IPS DF 4.7 (cell line): ENCODE measurements at regions not wholly inside any gene's neighbourhood (a gene's known extent, or its start where the extent isn't known, plus 50 kb on each side); places are given as distances from the start of the nearest gene placed in this dataset.
"Not testable (repeated sequence)": the region's sequence is repeated elsewhere in the genome, so short reads cannot be mapped to it uniquely, and the experiment has no call there.

Experiments used
- DNase-seq: peaks from one replicate; pipeline ENCODE4 v3.0.0-alpha.2; 2013; ENCODE audit warnings: low spot score; ENCODE audit errors: extremely low read depth

DNA sequence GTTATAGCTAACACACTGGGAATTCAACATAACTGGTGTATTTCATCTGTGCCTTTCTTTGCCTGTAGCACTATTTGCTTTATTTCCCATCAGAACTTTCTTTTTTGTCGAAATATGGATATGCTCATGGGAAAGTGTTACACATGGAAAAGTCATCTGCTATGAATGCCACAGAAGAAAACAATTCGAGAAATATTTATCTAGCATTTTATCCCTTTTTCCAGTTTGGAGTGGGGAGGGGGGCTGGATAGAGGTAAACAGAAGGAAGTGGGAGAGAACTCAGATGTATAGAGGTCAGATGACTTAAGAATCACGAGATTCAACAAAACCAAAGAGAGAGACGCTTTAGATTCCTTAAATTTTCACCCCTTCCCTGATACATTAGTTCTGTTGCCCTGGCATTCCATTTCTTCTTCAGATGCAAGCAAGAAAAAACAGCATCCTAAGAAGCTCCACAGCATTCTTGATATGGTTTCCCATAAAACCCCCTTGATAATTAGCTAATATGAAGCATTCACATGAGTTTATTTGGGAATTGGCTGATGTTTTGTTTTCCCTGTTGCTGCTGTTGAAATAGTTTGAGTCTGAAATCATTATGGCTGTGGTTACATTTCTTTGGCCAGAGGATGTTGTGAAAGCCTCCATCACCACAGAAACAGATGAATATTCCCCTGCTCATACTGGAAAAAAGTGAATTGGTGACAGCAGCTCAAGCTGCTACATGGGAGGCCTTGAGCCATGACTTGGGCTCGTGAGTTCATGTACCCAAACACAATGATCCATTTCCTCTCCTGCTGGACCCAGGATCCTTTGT is 335.8 kb upstream of the DAB2 start:
- no peak for DNase-seq

DNA sequence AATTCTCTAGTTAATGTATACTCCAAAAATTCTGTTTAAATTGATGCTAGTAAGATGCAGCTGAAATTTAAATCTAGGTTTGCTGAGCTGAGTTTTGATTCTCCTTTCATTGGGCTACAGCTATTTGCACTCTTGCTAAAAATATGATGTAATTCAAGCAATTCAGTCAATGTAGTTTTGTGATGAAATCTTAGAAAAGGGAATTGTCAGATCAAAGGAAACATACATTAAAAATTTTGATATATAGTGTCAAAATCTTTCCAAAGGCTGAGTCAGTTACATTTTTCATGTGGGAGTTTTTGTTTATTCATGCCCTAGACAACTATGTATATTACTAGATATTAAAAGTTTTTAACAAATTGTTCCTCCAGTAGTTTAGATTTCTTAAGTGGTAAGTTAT is 334.9 kb upstream of the DAB2 start:
- DNase-seq = no peak

DNA sequence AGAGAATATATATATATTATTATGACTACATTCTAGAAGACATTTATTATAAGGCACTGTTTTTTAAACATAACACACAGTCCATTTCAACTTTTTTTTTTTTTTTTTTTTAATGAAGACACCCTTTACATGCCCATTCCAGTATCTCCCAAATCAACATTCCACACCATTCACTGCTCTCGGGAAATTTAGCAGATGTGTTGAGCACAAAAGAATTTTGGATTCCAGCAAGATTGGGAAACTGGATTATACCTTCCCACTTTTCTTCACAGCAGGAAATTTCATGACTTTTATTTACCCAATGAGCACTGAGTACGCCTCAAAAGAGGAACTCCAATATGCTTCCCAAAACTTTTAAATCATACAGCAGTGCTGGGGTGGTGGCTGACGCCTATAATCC is 333.6 kb upstream of the DAB2 start:
- DNase-seq = no peak

GRCh38 chr5:39757131-39757530 is 332.4 kb upstream of the DAB2 start:
- no peak for DNase-seq

DNA sequence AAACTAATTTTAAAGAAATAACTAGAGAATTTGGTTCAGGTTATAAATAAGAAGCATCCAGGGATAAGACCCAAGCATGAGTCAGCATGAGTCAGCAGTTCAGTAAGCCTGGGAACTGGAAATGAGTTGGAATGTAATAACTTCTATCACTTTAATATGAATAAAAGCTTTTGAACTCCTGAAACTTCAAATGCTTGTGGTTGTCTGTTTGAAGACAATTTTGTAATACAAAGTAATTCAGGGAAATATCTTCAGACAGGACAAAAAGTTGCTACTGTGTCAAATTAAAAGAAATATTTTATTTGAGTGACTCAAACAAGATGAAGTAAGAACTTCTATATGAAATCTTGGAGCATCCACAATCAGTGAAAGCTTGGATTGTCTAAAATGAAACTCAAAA is 331.2 kb upstream of the DAB2 start:
- DNase-seq = no peak

DNA sequence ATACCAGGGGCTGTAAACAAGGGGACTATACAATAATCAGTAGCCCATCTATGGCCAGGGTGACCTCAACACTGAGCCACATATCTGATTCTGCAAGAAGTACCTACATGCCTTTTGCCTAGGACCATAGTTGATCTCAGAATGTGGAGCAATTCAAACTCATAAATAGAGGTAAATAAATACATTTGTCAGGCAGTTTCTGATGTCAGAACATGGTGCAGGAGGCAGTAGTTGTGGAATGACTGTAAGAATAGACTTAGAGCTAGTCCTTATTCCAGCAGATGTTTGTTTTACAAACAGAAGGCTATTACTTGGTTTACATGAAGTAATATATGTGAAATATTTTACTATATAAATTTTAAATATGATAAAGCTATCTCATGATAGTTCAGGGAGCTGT is 330.7 kb upstream of the DAB2 start:
- DNase-seq = no peak

- DNase-seq = not testable (repeated sequence)
Measured at GRCh38 chr5:39753747-39754146, 329.0 kb upstream of the DAB2 start.

GRCh38 chr5:39750661-39751060 is 325.9 kb upstream of the DAB2 start:
- DNase-seq = no peak

GRCh38 chr5:39742916-39743315 is 318.1 kb upstream of the DAB2 start:
- DNase-seq = no peak

DNA sequence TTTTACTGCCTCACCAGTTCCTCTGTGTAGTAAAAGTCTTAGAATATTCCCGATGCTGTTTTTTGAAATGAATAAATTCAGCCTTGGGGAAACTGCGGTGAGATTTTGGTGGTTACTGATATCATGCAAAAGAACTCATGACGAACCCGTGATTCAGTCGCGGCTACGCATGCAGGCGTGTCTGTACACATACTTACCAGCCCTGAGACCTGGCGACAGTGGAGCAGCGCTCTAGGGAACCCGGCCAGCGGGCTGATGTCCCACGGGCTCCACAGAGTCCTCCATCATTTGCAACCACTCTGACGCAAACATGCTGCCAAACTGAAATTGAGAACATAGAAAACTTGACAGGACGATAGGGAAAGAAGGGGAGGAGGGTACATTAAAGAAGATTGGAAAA is 315.6 kb upstream of the DAB2 start:
- DNase-seq = no peak

GRCh38 chr5:39732166-39732565 is 307.4 kb upstream of the DAB2 start:
- DNase-seq = no peak

DNA sequence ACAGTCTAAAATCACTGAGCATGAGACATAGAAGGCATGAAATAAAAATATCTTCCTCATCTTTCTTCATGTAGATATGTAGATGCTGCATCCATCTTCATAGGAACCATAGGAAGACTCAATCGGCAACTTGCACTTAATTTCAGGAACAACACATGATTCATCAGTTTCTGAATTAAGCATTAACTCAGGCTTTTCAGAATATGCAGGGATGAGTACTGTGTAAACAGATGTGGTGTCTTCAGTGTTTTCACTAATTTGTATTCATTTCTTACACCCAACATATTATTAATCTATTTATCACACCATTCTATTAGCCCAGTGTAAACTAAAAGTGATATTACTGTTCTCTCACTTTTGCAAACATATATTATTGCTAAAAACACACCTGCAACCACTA is 305.9 kb upstream of the DAB2 start:
- no peak for DNase-seq

GRCh38 chr5:39730006-39730405 is 305.2 kb upstream of the DAB2 start:
- no peak for DNase-seq

GRCh38 chr5:39726467-39726866 is 301.7 kb upstream of the DAB2 start:
- no peak for DNase-seq

GRCh38 chr5:39721394-39721793 is 296.6 kb upstream of the DAB2 start:
- DNase-seq = no peak

DNA sequence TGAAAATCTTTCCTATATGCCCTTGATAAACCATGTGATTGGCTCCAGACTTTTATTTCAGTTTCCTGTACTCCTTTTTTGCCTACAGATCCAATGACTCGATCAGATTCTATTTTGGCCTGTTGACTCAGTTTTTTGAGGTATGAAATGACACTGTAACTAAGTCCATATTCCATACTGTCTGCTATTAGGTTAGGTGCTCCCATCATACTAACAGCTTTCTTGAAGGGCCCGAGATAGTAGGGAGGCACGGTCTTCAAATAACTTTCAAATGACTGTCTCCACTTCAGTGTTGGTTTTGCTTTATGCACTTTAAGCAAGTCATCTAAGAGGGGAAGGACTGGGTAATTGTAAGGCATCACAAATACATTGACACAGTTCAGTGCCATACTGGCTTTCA is 295.4 kb upstream of the DAB2 start:
- no peak for DNase-seq

GRCh38 chr5:39717176-39717897 is 292.6 kb upstream of the DAB2 start:
- DNase-seq = no peak

- no peak for DNase-seq
Measured at GRCh38 chr5:39716532-39717028, 291.8 kb upstream of the DAB2 start.

DNA sequence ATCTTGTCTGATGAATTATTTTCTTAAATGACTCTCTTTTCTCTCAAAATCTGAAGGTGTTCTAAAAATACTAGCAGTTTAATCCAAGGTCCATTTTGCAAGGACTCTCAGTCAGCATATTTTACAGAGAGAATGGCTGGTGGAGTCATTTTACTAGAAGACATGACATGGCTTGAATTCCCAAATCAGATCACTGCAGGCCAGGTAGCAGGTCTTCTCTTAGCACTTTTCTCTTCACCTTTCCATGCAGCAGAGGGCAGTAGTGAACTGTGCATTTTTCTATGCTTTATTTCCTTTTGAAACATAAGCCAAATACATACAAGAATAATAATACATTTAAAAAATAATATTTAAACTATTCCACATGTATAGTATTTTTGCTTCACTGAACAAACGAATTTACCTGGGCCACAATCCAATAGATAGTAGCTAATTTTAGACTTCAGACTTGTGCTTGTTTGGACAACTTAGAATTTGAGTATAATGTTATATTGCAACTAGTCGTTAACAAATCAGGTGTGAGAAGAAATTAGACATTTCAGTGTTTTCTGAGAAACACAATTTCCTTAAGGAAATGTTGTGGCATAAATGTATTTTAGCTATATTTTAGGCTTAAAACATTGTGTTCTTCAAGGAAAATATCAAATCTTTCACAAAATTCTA is 289.4 kb upstream of the DAB2 start:
- DNase-seq = no peak

GRCh38 chr5:39713250-39713916 is 288.6 kb upstream of the DAB2 start:
- no peak for DNase-seq

- DNase-seq = no peak
Measured at GRCh38 chr5:39712316-39713249, 287.8 kb upstream of the DAB2 start.
